A549 (cell line): ENCODE measurements at regions not wholly inside any gene's neighbourhood (a gene's known extent, or its start where the extent isn't known, plus 50 kb on each side); places are given as distances from the start of the nearest gene placed in this dataset.

Experiments used
- ATAC-seq, 2 experiments: fragments of 200-7000 bp in 1 of 2; fragments of >200 bp in 1 of 2; cut with Nextera tagmentation in 1 of 2; cut with Tn5 transposase in 1 of 2; 3 replicates each; pipeline versions ENCODE4 v1.8.0 to v1.9.1; 2018 to 2020; ENCODE audit warnings: mild to moderate bottlenecking in 1 of 2, moderate library complexity in 1 of 2
- CTCF ChIA-PET: fragments of 300-600 bp; sonication (Branson Sonifier 250); formaldehyde crosslinking; extraction: SDS; loops from one replicate; lab custom pipeline; 2021; ENCODE audit warnings: antibody characterized with exemption, inconsistent platforms; lab: Yijun Ruan, JAX
- POLR2A ChIA-PET: fragments of 350-600 bp; formaldehyde crosslinking; extraction: SDS; loops from one replicate; lab custom pipeline; 2021; ENCODE audit warnings: antibody characterized with exemption, inconsistent platforms; lab: Yijun Ruan, JAX
- DNase-seq, 2 experiments: peaks; one replicate each; pipeline versions ENCODE4 v3.0.0 to v3.0.0-alpha.2; 2011 to 2016; ENCODE audit warnings: low read depth in 1 of 2, low spot score in 1 of 2
- FAIRE-seq: peaks from 2 replicates; lab custom pipeline; 2011; peaks lifted over from hg19 to GRCh38; lab: Jason Lieb, UNC
- H3K27ac ChIP-seq, 2 experiments: fragments of >200 bp; sonication (Bioruptor Twin); formaldehyde crosslinking; 3 replicates each; pipeline ENCODE4 v1.5.1; 2016 to 2017
- H3K4me1 ChIP-seq: fragments of >200 bp; sonication (Bioruptor Twin); formaldehyde crosslinking; 3 replicates; pipeline ENCODE4 v1.6.1; 2016
- H3K4me2 ChIP-seq: fragments of >200 bp; sonication (Bioruptor Twin); formaldehyde crosslinking; 3 replicates; pipeline ENCODE4 v1.6.1; 2016
- H3K4me3 ChIP-seq: fragments of >200 bp; sonication (Bioruptor Twin); formaldehyde crosslinking; 3 replicates; pipeline ENCODE4 v1.5.1; 2016
- H3K9me3 ChIP-seq: fragments of >200 bp; sonication (Bioruptor Twin); formaldehyde crosslinking; 3 replicates; pipeline ENCODE4 v1.6.1; 2016
- BHLHE40 ChIP-seq: IDR thresholded peaks from 2 replicates; pipeline ENCODE4 v1.6.1; 2012; ENCODE audit warnings: low read depth, low read length, inconsistent platforms
- CEBPB ChIP-seq, 2 experiments: fragments of >200 bp in 1 of 2; sonication (Bioruptor Twin) in 1 of 2; formaldehyde crosslinking in 1 of 2; IDR thresholded peaks; 2 replicates each; pipeline ENCODE4 v1.6.1; 2012 to 2016
- CHD4 ChIP-seq: fragments of 200-600 bp; sonication (generic); IDR thresholded peaks from 2 replicates; pipeline ENCODE4 v1.6.1; 2016; ENCODE audit warnings: antibody characterized with exemption, mild to moderate bottlenecking, borderline replicate concordance
- EHMT2 ChIP-seq: fragments of 200-600 bp; sonication (generic); IDR thresholded peaks from 2 replicates; pipeline ENCODE4 v1.6.1; 2016; ENCODE audit warnings: antibody characterized with exemption, low read depth, mild to moderate bottlenecking, moderate library complexity
- FOSB ChIP-seq: fragments of 250-450 bp; sonication (Bioruptor Pico); IDR thresholded peaks from 2 replicates; pipeline ENCODE4 v1.5.0; 2020; ENCODE audit warnings: mild to moderate bottlenecking, moderate library complexity
- FOXS1 ChIP-seq: fragments of 250-450 bp; sonication (Bioruptor Pico); IDR thresholded peaks from 2 replicates; pipeline ENCODE4 v1.5.0; 2020; ENCODE audit warnings: mild to moderate bottlenecking, moderate library complexity
- JUN ChIP-seq, 2 experiments: fragments of >200 bp; sonication (Bioruptor Twin); formaldehyde crosslinking; IDR thresholded peaks; 2 replicates in 1 of 2; 3 replicates in 1 of 2; pipeline ENCODE4 v1.6.1; 2016 to 2017
- MAFK ChIP-seq: fragments of 450-650 bp; IDR thresholded peaks from 2 replicates; pipeline ENCODE4 v1.6.1; 2014; ENCODE audit not compliant: partially characterized antibody
- POLR2A ChIP-seq: IDR thresholded peaks from 2 replicates; pipeline ENCODE4 v1.6.1; 2012; ENCODE audit warnings: mild to moderate bottlenecking, low read length
- RCOR1 ChIP-seq: fragments of 150-350 bp; IDR thresholded peaks from 2 replicates; pipeline ENCODE4 v1.6.1; 2014; ENCODE audit warnings: antibody characterized with exemption, low read length, low read depth
- RFX5 ChIP-seq: fragments of 450-650 bp; IDR thresholded peaks from 2 replicates; pipeline ENCODE4 v1.7.1; 2014; ENCODE audit warnings: antibody characterized with exemption, mild to moderate bottlenecking, moderate library complexity
- RNF2 ChIP-seq: fragments of 200-600 bp; sonication (generic); IDR thresholded peaks from 2 replicates; pipeline ENCODE4 v1.6.1; 2016; ENCODE audit warnings: low read depth, mild to moderate bottlenecking, antibody characterized with exemption, moderate library complexity, borderline replicate concordance
- SREBF2 ChIP-seq: fragments of 450-650 bp; IDR thresholded peaks from 2 replicates; pipeline ENCODE4 v1.6.1; 2014; ENCODE audit warnings: mild to moderate bottlenecking, moderate library complexity
- ZFP36 ChIP-seq: fragments of 450-650 bp; IDR thresholded peaks from 2 replicates; pipeline ENCODE4 v1.6.1; 2014; ENCODE audit warnings: borderline replicate concordance; ENCODE audit not compliant: partially characterized antibody
- ZSCAN20 ChIP-seq: fragments of 250-450 bp; sonication (Bioruptor Pico); IDR thresholded peaks from 2 replicates; pipeline ENCODE4 v1.8.0; 2022; ENCODE audit warnings: mild to moderate bottlenecking, moderate library complexity
- WGBS: methylation state at CpG from one replicate; pipeline ENCODE4 v1.1.6; 2017; ENCODE audit errors: missing lambda C conversion rate; 5-methylcytosine and 5-hydroxymethylcytosine counted together
- TF ChIP-seq, protein P1 (sequence below): fragments of >200 bp; sonication (Bioruptor Twin); formaldehyde crosslinking; IDR thresholded peaks from 3 replicates; pipeline ENCODE4 v1.6.1; 2016
- TF ChIP-seq, protein P2 (sequence below): fragments of 200-600 bp; sonication (generic); IDR thresholded peaks from 2 replicates; pipeline ENCODE4 v1.6.1; 2016; ENCODE audit warnings: antibody characterized with exemption, mild to moderate bottlenecking, moderate library complexity
- TF ChIP-seq, protein P3 (sequence below): IDR thresholded peaks from 2 replicates; pipeline ENCODE4 v1.6.1; 2012; ENCODE audit warnings: low read depth, borderline replicate concordance
- TF ChIP-seq, protein P4 (sequence below): fragments of >200 bp; sonication (Bioruptor Twin); formaldehyde crosslinking; IDR thresholded peaks from 3 replicates; pipeline ENCODE4 v1.5.1; 2016
- TF ChIP-seq, protein P5 (sequence below): fragments of 250-450 bp; sonication (Bioruptor Pico); IDR thresholded peaks from 2 replicates; pipeline ENCODE4 v1.5.0; 2020; ENCODE audit warnings: low read depth, mild to moderate bottlenecking, moderate library complexity

DNA sequence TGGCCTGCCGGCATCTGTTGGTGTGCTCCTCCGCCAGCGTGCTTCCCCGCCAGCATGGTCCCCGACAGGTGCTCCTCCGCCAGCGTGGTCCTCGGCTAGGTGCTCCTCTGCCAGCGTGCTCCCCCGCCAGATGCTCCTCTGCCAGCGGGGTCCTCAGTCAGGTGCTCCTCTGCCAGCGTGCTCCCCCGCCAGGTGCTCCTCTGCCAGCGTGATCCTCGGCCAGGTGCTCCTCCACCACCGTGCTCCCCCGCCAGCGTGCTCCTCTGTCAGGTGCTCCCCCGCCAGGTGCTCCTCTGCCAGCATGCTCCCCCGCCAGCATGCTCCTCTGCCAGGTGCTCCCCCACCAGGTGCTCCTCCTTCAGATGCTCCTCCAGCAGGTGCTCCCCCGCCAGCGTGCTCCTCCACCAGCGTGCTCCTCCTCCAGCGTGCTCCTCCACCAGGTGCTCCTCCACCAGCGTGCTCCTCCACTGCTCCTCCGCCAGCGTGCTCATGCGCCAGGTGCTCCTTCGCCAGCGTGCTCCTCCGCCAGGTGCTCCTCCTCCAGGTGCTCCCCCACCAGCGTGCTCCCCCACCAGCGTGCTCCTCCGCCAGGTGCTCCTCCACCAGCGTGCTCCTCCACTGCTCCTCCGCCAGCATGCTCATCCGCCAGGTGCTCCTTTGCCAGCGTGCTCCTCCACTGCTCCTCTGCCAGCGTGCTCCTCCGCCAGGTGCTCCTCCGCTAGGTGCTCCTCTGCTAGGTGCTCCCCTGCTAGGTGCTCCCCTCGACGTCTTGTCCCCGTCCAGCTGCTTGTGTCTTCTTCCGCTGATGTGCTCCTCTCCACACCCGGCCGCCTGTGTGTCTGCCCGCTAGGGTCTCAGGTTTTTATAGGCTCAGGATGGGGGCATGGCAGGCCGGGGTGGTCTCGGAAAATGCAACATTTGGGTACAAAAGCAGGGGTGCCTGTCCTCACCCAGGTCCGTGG lies 223.0 kb downstream of the NRIP1 start:
- FAIRE-seq: no peak
- Histone ChIP-seq H3K27ac (no peak overlapping the region), H3K4me2 (no peak overlapping the region), H3K4me1 (no peaks in the 10 kb centered on the region), H3K4me3 (no peak overlapping the region), H3K9me3 (peaks cover 3% of the 10 kb centered on the region; the same call in 2 of the 3 replicates)
- TF ChIP-seq, protein P1, sequence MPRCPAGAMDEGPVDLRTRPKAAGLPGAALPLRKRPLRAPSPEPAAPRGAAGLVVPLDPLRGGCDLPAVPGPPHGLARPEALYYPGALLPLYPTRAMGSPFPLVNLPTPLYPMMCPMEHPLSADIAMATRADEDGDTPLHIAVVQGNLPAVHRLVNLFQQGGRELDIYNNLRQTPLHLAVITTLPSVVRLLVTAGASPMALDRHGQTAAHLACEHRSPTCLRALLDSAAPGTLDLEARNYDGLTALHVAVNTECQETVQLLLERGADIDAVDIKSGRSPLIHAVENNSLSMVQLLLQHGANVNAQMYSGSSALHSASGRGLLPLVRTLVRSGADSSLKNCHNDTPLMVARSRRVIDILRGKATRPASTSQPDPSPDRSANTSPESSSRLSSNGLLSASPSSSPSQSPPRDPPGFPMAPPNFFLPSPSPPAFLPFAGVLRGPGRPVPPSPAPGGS: no peak
- TF ChIP-seq FOXS1 (CRISPR knock-in tag): no peak
- no peak for TF ChIP-seq POLR2A
- TF ChIP-seq RFX5: no peak
- no peak for TF ChIP-seq ZFP36
- no peak for TF ChIP-seq JUN (IDR thresholded peaks at IDR 0.05)
- no peak for TF ChIP-seq RNF2
- no peak for TF ChIP-seq CHD4
- TF ChIP-seq EHMT2: no peak
- TF ChIP-seq FOSB (CRISPR knock-in tag): no peak
- TF ChIP-seq, protein P2, sequence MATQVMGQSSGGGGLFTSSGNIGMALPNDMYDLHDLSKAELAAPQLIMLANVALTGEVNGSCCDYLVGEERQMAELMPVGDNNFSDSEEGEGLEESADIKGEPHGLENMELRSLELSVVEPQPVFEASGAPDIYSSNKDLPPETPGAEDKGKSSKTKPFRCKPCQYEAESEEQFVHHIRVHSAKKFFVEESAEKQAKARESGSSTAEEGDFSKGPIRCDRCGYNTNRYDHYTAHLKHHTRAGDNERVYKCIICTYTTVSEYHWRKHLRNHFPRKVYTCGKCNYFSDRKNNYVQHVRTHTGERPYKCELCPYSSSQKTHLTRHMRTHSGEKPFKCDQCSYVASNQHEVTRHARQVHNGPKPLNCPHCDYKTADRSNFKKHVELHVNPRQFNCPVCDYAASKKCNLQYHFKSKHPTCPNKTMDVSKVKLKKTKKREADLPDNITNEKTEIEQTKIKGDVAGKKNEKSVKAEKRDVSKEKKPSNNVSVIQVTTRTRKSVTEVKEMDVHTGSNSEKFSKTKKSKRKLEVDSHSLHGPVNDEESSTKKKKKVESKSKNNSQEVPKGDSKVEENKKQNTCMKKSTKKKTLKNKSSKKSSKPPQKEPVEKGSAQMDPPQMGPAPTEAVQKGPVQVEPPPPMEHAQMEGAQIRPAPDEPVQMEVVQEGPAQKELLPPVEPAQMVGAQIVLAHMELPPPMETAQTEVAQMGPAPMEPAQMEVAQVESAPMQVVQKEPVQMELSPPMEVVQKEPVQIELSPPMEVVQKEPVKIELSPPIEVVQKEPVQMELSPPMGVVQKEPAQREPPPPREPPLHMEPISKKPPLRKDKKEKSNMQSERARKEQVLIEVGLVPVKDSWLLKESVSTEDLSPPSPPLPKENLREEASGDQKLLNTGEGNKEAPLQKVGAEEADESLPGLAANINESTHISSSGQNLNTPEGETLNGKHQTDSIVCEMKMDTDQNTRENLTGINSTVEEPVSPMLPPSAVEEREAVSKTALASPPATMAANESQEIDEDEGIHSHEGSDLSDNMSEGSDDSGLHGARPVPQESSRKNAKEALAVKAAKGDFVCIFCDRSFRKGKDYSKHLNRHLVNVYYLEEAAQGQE: no peak
- TF ChIP-seq, protein P3, sequence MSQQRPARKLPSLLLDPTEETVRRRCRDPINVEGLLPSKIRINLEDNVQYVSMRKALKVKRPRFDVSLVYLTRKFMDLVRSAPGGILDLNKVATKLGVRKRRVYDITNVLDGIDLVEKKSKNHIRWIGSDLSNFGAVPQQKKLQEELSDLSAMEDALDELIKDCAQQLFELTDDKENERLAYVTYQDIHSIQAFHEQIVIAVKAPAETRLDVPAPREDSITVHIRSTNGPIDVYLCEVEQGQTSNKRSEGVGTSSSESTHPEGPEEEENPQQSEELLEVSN: no peak
- no peak for TF ChIP-seq RCOR1
- TF ChIP-seq, protein P4, sequence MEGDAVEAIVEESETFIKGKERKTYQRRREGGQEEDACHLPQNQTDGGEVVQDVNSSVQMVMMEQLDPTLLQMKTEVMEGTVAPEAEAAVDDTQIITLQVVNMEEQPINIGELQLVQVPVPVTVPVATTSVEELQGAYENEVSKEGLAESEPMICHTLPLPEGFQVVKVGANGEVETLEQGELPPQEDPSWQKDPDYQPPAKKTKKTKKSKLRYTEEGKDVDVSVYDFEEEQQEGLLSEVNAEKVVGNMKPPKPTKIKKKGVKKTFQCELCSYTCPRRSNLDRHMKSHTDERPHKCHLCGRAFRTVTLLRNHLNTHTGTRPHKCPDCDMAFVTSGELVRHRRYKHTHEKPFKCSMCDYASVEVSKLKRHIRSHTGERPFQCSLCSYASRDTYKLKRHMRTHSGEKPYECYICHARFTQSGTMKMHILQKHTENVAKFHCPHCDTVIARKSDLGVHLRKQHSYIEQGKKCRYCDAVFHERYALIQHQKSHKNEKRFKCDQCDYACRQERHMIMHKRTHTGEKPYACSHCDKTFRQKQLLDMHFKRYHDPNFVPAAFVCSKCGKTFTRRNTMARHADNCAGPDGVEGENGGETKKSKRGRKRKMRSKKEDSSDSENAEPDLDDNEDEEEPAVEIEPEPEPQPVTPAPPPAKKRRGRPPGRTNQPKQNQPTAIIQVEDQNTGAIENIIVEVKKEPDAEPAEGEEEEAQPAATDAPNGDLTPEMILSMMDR: no peak
- TF ChIP-seq ZSCAN20 (CRISPR knock-in tag): no peak
- no peak for TF ChIP-seq CEBPB (IDR thresholded peaks at IDR 0.05)
- TF ChIP-seq, protein P5, sequence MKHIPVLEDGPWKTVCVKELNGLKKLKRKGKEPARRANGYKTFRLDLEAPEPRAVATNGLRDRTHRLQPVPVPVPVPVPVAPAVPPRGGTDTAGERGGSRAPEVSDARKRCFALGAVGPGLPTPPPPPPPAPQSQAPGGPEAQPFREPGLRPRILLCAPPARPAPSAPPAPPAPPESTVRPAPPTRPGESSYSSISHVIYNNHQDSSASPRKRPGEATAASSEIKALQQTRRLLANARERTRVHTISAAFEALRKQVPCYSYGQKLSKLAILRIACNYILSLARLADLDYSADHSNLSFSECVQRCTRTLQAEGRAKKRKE (CRISPR knock-in tag): no peak
- no peak for TF ChIP-seq SREBF2
- TF ChIP-seq BHLHE40: no peak
- no peak for TF ChIP-seq MAFK
- ChIA-PET POLR2A (no interaction called here), CTCF (interaction anchor here (0.6 kb wide), 1 partner anchor 763 kb away, joined by 3 read pairs; no protein-coding TSS in a partner anchor)
- 86% methylated on average over 39 of the region's 51 CpGs for WGBS
- DNase-seq: no peak
- ATAC-seq: no peak
